ENCODE measurements at regions not wholly inside any gene's neighbourhood (a gene's known extent, or its start where the extent isn't known, plus 50 kb on each side); places are given as distances from the start of the nearest gene placed in this dataset.

- no peak for DNase-seq (ENCODE audit: low spot score)
These were observed 255.8 kb downstream of the CYP26B1 start for GRCh38 chr2:71891719-71892422.

GRCh38 chr2:71891155-71891554 lies 256.5 kb downstream of the CYP26B1 start:
- no peak for DNase-seq (ENCODE audit: low spot score)

GRCh38 chr2:71889759-71890684 lies 257.6 kb downstream of the CYP26B1 start:
- DNase-seq (ENCODE audit: low spot score): no peak

- DNase-seq (ENCODE audit: low spot score): no peak
These were observed 258.8 kb downstream of the CYP26B1 start for GRCh38 chr2:71888751-71889445.

GRCh38 chr2:71887196-71887595 lies 260.5 kb downstream of the CYP26B1 start:
- no peak for DNase-seq (ENCODE audit: low spot score)

GRCh38 chr2:71886241-71886640 lies 261.4 kb downstream of the CYP26B1 start:
- no peak for DNase-seq (ENCODE audit: low spot score)

- DNase-seq (ENCODE audit: low spot score): no peak
These were observed 263.2 kb downstream of the CYP26B1 start for GRCh38 chr2:71884303-71885042.

- no peak for DNase-seq (ENCODE audit: low spot score)
These were observed 264.7 kb downstream of the CYP26B1 start for GRCh38 chr2:71882949-71883472.

- DNase-seq (ENCODE audit: low spot score): no peak
These were observed 265.3 kb downstream of the CYP26B1 start for GRCh38 chr2:71882236-71882946.

DNA sequence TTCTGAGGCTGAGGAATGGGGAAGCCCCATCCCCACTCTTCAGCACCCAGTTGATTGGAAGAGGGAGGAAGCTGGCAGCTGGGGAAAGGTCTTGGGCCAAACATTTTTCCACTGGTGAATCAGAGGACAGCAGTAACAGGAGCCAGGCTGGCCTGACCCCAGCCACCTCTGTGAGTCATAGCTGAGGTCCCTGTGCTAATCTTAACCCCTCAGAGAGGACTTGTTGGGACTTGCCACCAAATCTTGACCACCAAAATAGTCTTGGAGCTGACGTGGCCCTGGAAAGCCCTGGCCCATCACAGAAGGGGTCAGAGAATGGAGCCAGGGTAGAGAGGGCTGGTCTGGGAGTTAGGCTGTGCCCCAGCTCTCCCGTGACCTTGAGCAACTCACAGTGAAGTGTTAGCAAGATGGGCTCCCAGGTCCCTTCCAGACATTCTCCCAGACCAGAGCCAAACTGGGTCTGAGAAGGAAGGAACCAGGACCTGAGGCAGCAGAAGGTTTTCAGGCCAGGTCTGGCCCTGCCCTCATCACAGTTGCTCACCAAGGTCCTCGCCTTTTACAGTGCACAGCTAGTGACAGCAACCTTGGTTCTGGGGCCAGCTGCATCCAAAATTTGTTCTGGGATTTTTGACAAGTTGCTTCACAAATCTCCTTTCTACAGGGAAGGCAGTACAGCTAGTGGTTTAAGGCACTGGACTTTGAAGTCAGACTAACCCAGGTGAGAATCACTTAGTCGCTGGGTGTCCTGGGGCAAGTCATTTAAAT lies 266.6 kb downstream of the CYP26B1 start:
- no peak for DNase-seq (ENCODE audit: low spot score)

DNA sequence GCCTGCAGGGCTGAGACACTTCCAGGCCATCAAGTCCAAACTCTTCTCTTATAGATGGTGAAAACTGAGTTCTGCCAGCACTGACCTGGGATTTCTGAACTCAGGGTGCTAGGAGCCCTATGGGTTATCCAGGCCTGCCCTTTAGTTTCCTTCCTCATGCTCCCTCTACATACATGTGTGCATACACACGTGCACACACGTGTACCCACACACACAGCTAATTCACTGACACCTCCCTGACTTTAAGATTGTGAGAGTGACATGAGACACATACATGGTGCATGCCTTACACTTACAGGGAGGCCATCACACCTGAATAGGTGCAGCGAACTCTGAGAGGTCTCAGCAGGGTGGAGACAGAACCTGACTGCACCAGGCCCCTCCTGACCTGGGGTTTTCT lies 267.4 kb downstream of the CYP26B1 start:
- no peak for DNase-seq (ENCODE audit: low spot score)

- DNase-seq (ENCODE audit: low spot score): no peak
These were observed 268.0 kb downstream of the CYP26B1 start for GRCh38 chr2:71879509-71880184.

DNA sequence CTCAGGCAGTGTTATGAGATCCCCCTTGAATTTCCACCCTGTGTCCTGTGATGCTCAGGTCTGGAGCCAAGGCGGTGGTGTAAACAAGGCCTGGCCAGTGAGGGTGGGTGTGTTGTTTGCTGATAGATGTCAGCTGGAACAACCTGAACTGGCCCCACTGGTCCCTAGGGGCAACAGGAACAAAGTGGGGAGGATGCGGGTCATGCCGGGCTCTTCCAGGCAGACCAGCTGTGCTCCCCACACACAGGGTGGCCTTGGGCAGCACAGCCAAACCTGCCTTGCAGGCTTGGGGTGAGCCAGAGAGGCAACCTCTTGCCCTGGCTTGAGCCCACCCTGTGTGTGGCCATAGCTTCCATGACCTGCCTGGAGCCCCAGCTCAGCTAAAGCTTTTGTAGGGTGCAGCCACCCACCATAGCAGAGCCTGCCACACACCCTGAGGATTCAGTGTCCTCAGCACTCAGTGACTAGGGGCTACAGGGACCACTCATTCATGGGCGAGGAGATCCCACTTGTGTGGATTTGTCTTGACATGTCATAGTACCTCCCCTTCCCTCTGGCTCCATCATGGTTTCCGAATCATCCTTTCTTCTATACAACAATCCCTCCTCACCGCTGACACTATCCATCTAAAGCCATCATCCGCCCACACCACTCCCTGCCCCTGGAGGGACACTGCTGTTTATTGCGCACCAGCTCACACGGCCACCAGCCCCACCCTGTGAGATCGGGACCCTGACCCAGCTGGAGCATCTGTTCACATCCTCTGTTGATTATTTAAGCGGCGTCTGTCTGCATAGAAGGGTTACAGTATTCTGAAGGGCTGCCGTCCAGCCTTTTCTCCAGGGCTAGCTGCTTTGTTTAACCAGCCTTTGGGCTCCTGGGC lies 268.8 kb downstream of the CYP26B1 start:
- no peak for DNase-seq (ENCODE audit: low spot score)

GRCh38 chr2:71877636-71878035 lies 270.0 kb downstream of the CYP26B1 start:
- DNase-seq (ENCODE audit: low spot score): no peak

DNA sequence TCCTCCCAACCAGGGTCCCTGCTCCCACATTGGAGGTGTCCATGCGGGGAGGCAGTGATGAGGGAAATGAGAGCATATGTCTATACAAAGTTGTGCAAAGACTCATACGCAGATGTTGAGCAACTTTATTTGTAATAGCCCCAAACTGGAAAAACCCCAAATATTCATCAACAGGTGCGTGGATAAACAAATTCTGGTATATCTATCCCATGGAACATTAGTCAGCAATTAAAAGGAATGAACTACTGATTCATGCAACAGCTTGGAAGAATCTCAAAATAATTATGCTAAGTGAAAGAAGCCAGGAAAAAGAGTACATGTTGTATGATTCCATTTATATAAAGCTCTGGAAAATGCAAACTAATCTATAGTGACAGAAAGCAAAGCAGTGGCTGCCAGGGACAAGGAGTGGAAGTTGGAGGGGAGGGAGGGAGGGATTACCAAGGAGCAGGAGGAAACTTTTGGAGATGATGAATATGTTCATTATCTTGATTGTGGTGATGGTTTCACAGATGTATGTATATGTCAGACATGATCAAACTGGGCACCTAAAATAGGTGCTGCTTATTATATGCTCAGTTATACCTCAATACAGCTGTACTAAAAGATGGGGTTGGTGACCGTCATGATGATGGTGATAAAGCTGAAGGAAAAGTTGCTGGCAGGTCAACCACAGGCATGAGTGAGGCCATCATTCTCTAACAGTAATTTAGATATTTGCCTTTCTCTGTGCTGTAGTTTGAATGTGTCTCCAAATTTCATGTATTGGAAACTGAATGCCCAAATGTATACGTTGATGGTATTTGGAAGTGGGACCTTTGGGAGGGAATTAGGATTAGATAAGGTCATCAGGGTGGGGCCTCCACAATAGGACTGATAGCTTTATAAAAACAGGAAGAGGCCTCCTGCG lies 270.9 kb downstream of the CYP26B1 start:
- DNase-seq (ENCODE audit: low spot score): no peak

DNA sequence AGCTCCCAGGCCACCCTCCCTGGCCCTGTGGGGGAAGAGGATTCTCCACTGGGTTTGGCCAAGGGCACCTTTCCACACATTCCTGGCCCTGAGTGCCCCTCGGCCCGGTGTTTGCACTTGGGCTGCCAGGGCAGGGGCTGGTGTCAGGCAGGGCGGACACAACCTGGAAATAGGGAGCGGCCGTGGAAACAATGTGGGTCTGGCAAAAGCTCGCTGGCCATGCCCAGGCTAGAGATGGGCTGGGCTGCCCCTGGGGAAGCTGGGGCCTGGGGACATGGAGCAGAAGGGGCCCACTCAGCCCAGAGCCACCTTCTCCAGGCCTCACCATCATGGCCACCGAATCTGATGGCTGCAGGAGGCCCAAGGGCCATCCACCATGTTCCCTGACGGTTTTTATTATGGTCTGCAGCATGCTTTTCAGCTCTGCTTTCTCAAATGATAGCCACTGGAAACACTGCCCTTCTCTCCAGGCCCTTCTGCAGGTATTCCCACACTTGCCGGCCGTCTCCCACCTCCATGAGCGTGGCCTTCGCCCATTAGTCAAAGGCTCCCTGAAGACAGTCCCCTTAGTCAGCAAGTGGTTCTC lies 275.1 kb downstream of the CYP26B1 start:
- no peak for DNase-seq (ENCODE audit: low spot score)

DNA sequence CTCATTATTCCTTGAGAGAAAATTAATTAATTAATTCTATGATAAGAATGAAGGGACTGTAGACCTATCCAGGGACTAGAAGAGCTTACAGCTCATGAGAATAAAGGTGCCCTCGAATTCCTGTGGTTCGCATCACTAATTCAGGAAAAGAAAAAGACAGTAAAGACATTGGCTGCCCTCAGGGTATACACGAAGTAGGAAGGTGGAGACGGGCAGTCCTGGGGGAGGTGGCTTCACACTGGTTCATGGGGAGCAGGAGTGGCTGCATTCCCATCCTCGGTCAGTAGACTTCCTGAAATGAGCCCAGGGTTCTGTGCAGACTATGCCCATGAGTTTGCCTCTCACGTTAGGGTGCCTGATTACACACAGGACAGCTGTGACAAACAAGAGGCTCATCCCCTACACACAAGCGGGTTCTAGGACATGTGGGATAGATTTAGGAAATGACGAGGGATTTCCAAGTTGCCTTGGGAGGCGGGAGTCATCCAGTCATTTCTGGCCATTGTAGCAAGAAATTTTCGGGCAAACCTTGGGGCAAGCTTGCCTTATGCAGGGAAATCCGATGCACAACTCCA lies 282.2 kb downstream of the CYP26B1 start:
- DNase-seq (ENCODE audit: low spot score): no peak

All from activated CD4-positive, alpha-beta T cell treated with anti-CD3 and anti-CD28 coated beads, Interleukin-2, Interleukin-4, amounts not matched to agents 100 ng/mL and 50 ng/mL, durations not matched to agents 16 hours and 8 hours (primary cell).